H1 (cell line): ENCODE measurements at regions not wholly inside any gene's neighbourhood (a gene's known extent, or its start where the extent isn't known, plus 50 kb on each side); places are given as distances from the start of the nearest gene placed in this dataset.

Experiments
- CTCF ChIA-PET: fragments of 300-600 bp; sonication (Branson Sonifier 250); formaldehyde crosslinking; loops from one replicate; lab custom pipeline; 2021; ENCODE audit not compliant: partially characterized antibody; lab: Charles Lee
- POLR2A ChIA-PET: fragments of 300-600 bp; sonication (Branson Sonifier 250); formaldehyde crosslinking; loops from one replicate; lab custom pipeline; 2021; ENCODE audit warnings: inconsistent platforms; ENCODE audit not compliant: partially characterized antibody; lab: Charles Lee
- DNase-seq, 2 experiments: peaks; one replicate each; pipeline versions ENCODE4 v3.0.0 to v3.0.0-alpha.2; 2010 to 2022; ENCODE audit warnings: low spot score in 2 of 2, low read depth in 1 of 2, mixed read lengths in 1 of 2
- FAIRE-seq: peaks from 2 replicates; lab custom pipeline; 2011; peaks lifted over from hg19 to GRCh38; lab: Jason Lieb, UNC
- H2AFZ ChIP-seq: 2 replicates; pipeline ENCODE4 v1.8.1; 2012; ENCODE audit warnings: low read length, inconsistent platforms
- H2AK5ac ChIP-seq: 2 replicates; pipeline ENCODE4 v1.6.1; 2013; ENCODE audit warnings: low read depth, low read length
- H2BK120ac ChIP-seq: replicated peaks from 2 replicates; pipeline ENCODE3; 2013; ENCODE audit warnings: low read depth, low read length, inconsistent platforms
- H2BK12ac ChIP-seq: 2 replicates; pipeline ENCODE4 v1.6.1; 2013; ENCODE audit warnings: low read depth, low read length
- H2BK15ac ChIP-seq: 2 replicates; pipeline ENCODE4 v1.6.1; 2013; ENCODE audit warnings: low read length
- H2BK20ac ChIP-seq: 2 replicates; pipeline ENCODE4 v1.6.1; 2013; ENCODE audit warnings: low read length
- H2BK5ac ChIP-seq: 2 replicates; pipeline ENCODE4 v1.6.1; 2013; ENCODE audit warnings: low read depth, low read length
- H3K14ac ChIP-seq: 2 replicates; pipeline ENCODE4 v1.6.1; 2013; ENCODE audit warnings: inconsistent platforms; ENCODE audit not compliant: insufficient read length
- H3K18ac ChIP-seq: 2 replicates; pipeline ENCODE4 v1.6.1; 2013; ENCODE audit warnings: low read length; ENCODE audit errors: extremely low read depth
- H3K23ac ChIP-seq: 2 replicates; pipeline ENCODE4 v1.6.1; 2013; ENCODE audit warnings: inconsistent platforms; ENCODE audit not compliant: insufficient read length
- H3K23me2 ChIP-seq: 2 replicates; pipeline ENCODE4 v1.6.1; 2013; ENCODE audit warnings: low read depth, low read length
- H3K27ac ChIP-seq: 2 replicates; pipeline ENCODE4 v1.6.1; 2011; ENCODE audit warnings: low read depth, low read length, inconsistent platforms
- H3K27me3 ChIP-seq, 4 experiments: replicated peaks in 1 of 4; 1 replicate in 1 of 4; 2 replicates in 3 of 4; pipeline versions ENCODE4 v1.6.1 to v1.8.1; 2011 to 2013; ENCODE audit warnings: low read length in 3 of 4, mild to moderate bottlenecking in 3 of 4, inconsistent platforms in 2 of 4, mixed read lengths in 2 of 4, moderate library complexity in 1 of 4; ENCODE audit not compliant: control insufficient read depth in 3 of 4, insufficient read depth in 3 of 4; ENCODE audit errors: extremely low read depth in 1 of 4
- H3K36me3 ChIP-seq, 4 experiments: 2 replicates each; pipeline versions ENCODE4 v1.6.1 to v1.8.1; 2011 to 2013; ENCODE audit warnings: mild to moderate bottlenecking in 4 of 4, low read length in 3 of 4, moderate library complexity in 2 of 4, control low read depth in 1 of 4, inconsistent platforms in 1 of 4; ENCODE audit not compliant: insufficient read depth in 4 of 4, control insufficient read depth in 2 of 4
- H3K4ac ChIP-seq: replicated peaks from 2 replicates; pipeline ENCODE3; 2013; ENCODE audit warnings: low read length, low read depth, mixed read lengths, inconsistent platforms; ENCODE audit not compliant: insufficient read length
- H3K4me1 ChIP-seq, 4 experiments: replicated peaks in 1 of 4; 1 replicate in 1 of 4; 2 replicates in 3 of 4; pipeline versions ENCODE4 v1.6.1 to v1.8.1; 2011 to 2013; ENCODE audit warnings: low read length in 3 of 4, inconsistent platforms in 2 of 4, mixed read lengths in 1 of 4; ENCODE audit not compliant: insufficient read depth in 4 of 4, control insufficient read depth in 3 of 4
- H3K4me2 ChIP-seq, 2 experiments: 2 replicates each; pipeline versions ENCODE4 v1.6.1 to v1.8.1; 2011 to 2013; ENCODE audit warnings: low read depth in 2 of 2, low read length in 2 of 2, control low read depth in 1 of 2, inconsistent platforms in 1 of 2, mild to moderate bottlenecking in 1 of 2; ENCODE audit not compliant: insufficient read depth in 1 of 2
- H3K4me3 ChIP-seq, 4 experiments: fragments of 200-600, 300-600 bp in 1 of 4; sonication (generic), shearing (Covaris generic), sonication (Bioruptor Twin) in 1 of 4; 2 replicates each; pipeline versions ENCODE4 v1.5.1 to v1.8.1; 2011 to 2016; ENCODE audit warnings: low read length in 4 of 4, low read depth in 3 of 4, control low read depth in 2 of 4, inconsistent platforms in 2 of 4, mild to moderate bottlenecking in 2 of 4, mixed read lengths in 1 of 4, moderate library complexity in 1 of 4; ENCODE audit not compliant: insufficient read depth in 2 of 4; ENCODE audit errors: extremely low read depth in 1 of 4
- H3K56ac ChIP-seq: replicated peaks from 2 replicates; pipeline ENCODE3; 2013; ENCODE audit warnings: low read depth, mild to moderate bottlenecking, mixed read lengths, low read length, inconsistent platforms; ENCODE audit not compliant: insufficient read length
- H3K79me1 ChIP-seq: 2 replicates; pipeline ENCODE4 v1.6.1; 2013; ENCODE audit warnings: low read depth, low read length, control low read depth
- H3K79me2 ChIP-seq, 2 experiments: 2 replicates each; pipeline versions ENCODE4 v1.6.1 to v1.8.1; 2012 to 2013; ENCODE audit warnings: low read length in 2 of 2, mild to moderate bottlenecking in 2 of 2, inconsistent platforms in 1 of 2; ENCODE audit not compliant: insufficient read depth in 2 of 2, control insufficient read depth in 1 of 2
- H3K9ac ChIP-seq, 4 experiments: replicated peaks in 1 of 4; 1 replicate in 1 of 4; 2 replicates in 3 of 4; pipeline versions ENCODE4 v1.6.1 to v1.8.1; 2011 to 2013; ENCODE audit warnings: low read depth in 3 of 4, low read length in 3 of 4, control low read depth in 2 of 4, mild to moderate bottlenecking in 2 of 4, moderate library complexity in 2 of 4, inconsistent platforms in 1 of 4; ENCODE audit errors: extremely low read depth in 1 of 4
- H3K9me3 ChIP-seq, 2 experiments: 2 replicates each; pipeline versions ENCODE4 v1.6.1 to v1.8.1; 2012 to 2013; ENCODE audit warnings: mild to moderate bottlenecking in 2 of 2, moderate library complexity in 2 of 2, control low read depth in 1 of 2, inconsistent platforms in 1 of 2, low read depth in 1 of 2, low read length in 1 of 2, mixed read lengths in 1 of 2; ENCODE audit not compliant: insufficient read depth in 2 of 2
- H4K20me1 ChIP-seq, 2 experiments: replicated peaks in 1 of 2; 2 replicates each; pipeline versions ENCODE3 to v1.8.1; 2011 to 2013; ENCODE audit warnings: inconsistent platforms in 2 of 2, low read length in 2 of 2, mild to moderate bottlenecking in 1 of 2; ENCODE audit not compliant: insufficient read depth in 2 of 2, control insufficient read depth in 1 of 2
- H4K5ac ChIP-seq: 2 replicates; pipeline ENCODE4 v1.6.1; 2013; ENCODE audit warnings: low read length, low read depth, mixed read lengths, inconsistent platforms; ENCODE audit not compliant: insufficient read length
- H4K8ac ChIP-seq: 2 replicates; pipeline ENCODE4 v1.8.0; 2013; ENCODE audit warnings: mild to moderate bottlenecking, moderate library complexity, low read length, inconsistent platforms; ENCODE audit not compliant: insufficient read depth; ENCODE audit errors: extremely low read depth
- H4K91ac ChIP-seq: replicated peaks from 2 replicates; pipeline ENCODE3; 2013; ENCODE audit warnings: low read length, mixed read lengths, inconsistent platforms; ENCODE audit not compliant: insufficient read length
- PHF8 ChIP-seq: fragments of 200-600 bp; sonication (generic); conservative IDR thresholded peaks from 2 replicates; pipeline ENCODE4 v1.7.1; 2012; ENCODE audit warnings: low read depth, mild to moderate bottlenecking, inconsistent platforms, low read length, moderate library complexity
- SAP30 ChIP-seq: fragments of 300-600 bp; sonication (generic); IDR thresholded peaks from 2 replicates; pipeline ENCODE4 v1.7.1; 2012; ENCODE audit warnings: low read length, moderate library complexity, mild to moderate bottlenecking, inconsistent platforms; ENCODE audit not compliant: insufficient read depth, insufficient replicate concordance
- WGBS, 2 experiments: shearing (Covaris generic) in 1 of 2; methylation state at CpG; one replicate each; pipeline versions ENCODE4 v1.1.6 to v1.1.7; 2013 to 2015; ENCODE audit warnings: low lambda C conversion rate in 2 of 2, mixed read lengths in 2 of 2, inconsistent platforms in 1 of 2, low coverage in 1 of 2, missing lambda C conversion rate in 1 of 2; ENCODE audit not compliant: insufficient replicate concordance in 2 of 2, insufficient coverage in 1 of 2, insufficient read length in 1 of 2; ENCODE audit errors: extremely low coverage in 1 of 2, missing lambda C conversion rate in 1 of 2; 5-methylcytosine and 5-hydroxymethylcytosine counted together

- 100% methylated on average over 1 of the region's 1 CpG; no CpG with 5 or more reads in 1 of the 2 experiments for WGBS, 2 experiments
- no peak overlapping the region for H3K23ac ChIP-seq
These were observed 163.2 kb upstream of the ARID1B start for GRCh38 chr6:156613996-156614395.

More at GRCh38 chr6:156613996-156614395, 163.2 kb upstream of the ARID1B start:
- Histone ChIP-seq H3K79me2 (no peaks in the 10 kb centered on the region), H2BK12ac (no peak overlapping the region), H3K9ac (no peak overlapping the region), H2BK5ac (no peak overlapping the region), H2AFZ (no peak overlapping the region), H4K5ac (no peak overlapping the region), H3K36me3 (no peaks in the 10 kb centered on the region), H3K14ac (no peak overlapping the region), H3K18ac (no peak overlapping the region), H4K91ac (no peak overlapping the region), H3K27me3 (no peaks in the 10 kb centered on the region), H2BK120ac (no peak overlapping the region), H4K8ac (no peak overlapping the region), H3K4me1 (peaks cover 0 to 4% (median 1%) of the 10 kb centered on the region in 4 experiments; a peak in 3 of 7 replicates), H3K23me2 (no peaks in the 10 kb centered on the region; the same call in 1 of the 2 replicates), H3K56ac (no peak overlapping the region), H2AK5ac (no peak overlapping the region), H3K79me1 (no peaks in the 10 kb centered on the region), H2BK20ac (no peak overlapping the region), H2BK15ac (no peak overlapping the region), H4K20me1 (no peaks in the 10 kb centered on the region), H3K4ac (no peak overlapping the region), H3K4me2 (no peak overlapping the region), H3K9me3 (peaks cover 8 to 26% of the 10 kb centered on the region in 2 experiments; a peak in 3 of 4 replicates), H3K27ac (no peak overlapping the region), H3K4me3 (no peak overlapping the region)
- no peak for FAIRE-seq
- DNase-seq, result no peak
- TF ChIP-seq SAP30, result no peak
- no peak for TF ChIP-seq PHF8
- CTCF ChIA-PET, result interaction anchor here (1.4 kb wide), 1 partner anchor 23 kb away, joined by 3 read pairs; no protein-coding TSS in a partner anchor
- POLR2A ChIA-PET, result interaction anchor here (0.7 kb wide), 1 partner anchor 519 kb away, joined by 3 read pairs; no protein-coding TSS in a partner anchor
